HL-60 (cell line): ENCODE measurements at regions not wholly inside any gene's neighbourhood (a gene's known extent, or its start where the extent isn't known, plus 50 kb on each side); places are given as distances from the start of the nearest gene placed in this dataset.

ENCODE experiments used
- DNase-seq, 2 experiments: peaks; one replicate each; pipeline ENCODE4 v3.0.0-alpha.2; 2010 to 2020; ENCODE audit warnings: low read depth in 1 of 2, low spot score in 1 of 2
- H3K27ac ChIP-seq: fragments of 250-450 bp; sonication (Bioruptor Pico); replicated peaks from 2 replicates; pipeline ENCODE4 v1.5.1; 2020; ENCODE audit warnings: mild to moderate bottlenecking, moderate library complexity
- H3K27me3 ChIP-seq: fragments of 250-450 bp; sonication (Bioruptor Pico); 2 replicates; pipeline ENCODE4 v1.5.1; 2021; ENCODE audit warnings: mild to moderate bottlenecking, moderate library complexity; ENCODE audit not compliant: insufficient read depth, poor library complexity, severe bottlenecking
- H3K4me3 ChIP-seq: replicated peaks from 2 replicates; pipeline ENCODE4 v1.5.1; 2011; ENCODE audit warnings: mild to moderate bottlenecking, control low read depth, low read length; ENCODE audit not compliant: insufficient read depth
- CTCF ChIP-seq: IDR thresholded peaks from one replicate; pipeline ENCODE4 v1.5.1; 2011; ENCODE audit warnings: low read length, control low read depth, inconsistent platforms; ENCODE audit not compliant: insufficient read depth
- GABPA ChIP-seq: IDR thresholded peaks from 2 replicates; pipeline ENCODE4 v1.6.1; 2012; ENCODE audit warnings: low read depth
- POLR2AphosphoS5 ChIP-seq: IDR thresholded peaks from 2 replicates; pipeline ENCODE4 v1.6.1; 2012; ENCODE audit warnings: low read depth
- SPI1 ChIP-seq: IDR thresholded peaks from 2 replicates; pipeline ENCODE4 v1.6.1; 2012; ENCODE audit warnings: low read depth, mild to moderate bottlenecking, borderline replicate concordance
- TF ChIP-seq, protein P1 (sequence below): IDR thresholded peaks from 2 replicates; pipeline ENCODE4 v1.6.1; 2012; ENCODE audit warnings: low read depth; ENCODE audit not compliant: insufficient replicate concordance

DNA sequence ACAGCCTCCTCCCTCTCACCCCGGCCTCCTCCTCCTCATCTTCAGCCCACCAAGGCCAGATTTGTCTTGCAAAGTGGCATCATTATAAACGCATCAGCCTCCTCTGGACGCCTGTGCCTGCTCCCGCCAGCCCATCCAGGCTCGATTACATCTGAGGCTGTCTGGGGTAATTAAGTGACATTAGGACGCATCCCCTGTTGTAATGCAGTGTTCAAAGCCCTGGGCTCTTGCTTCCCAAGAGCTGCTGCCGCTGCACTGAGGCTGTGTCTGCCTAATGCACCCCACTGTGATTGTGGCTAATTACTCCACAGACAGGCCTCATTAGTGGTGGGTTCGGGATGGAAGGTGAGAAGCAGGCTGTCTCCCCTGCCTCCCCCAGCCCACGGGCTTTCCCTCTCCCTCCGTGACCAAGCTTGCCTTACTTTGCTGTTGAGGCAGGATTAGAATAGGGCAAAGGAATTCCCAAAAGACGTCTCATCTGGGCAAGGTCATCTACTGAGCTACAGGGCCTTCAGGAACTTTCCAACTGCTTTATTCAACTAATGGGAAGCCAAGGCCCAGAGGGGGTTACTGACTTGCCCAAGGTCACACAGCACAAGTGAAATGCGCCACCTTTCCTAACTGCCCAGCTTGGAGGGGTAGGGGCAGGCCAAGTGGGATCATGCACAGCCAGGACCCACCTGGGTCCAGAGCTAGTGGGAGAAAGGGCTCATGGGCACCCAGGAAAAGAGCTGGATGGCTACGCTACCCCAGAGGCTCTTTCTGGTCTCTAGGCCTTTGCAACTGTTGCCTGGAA is 66.2 kb upstream of the PCBD1 start:
- Histone ChIP-seq H3K27ac (no peak overlapping the region), H3K4me3 (no peak overlapping the region), H3K27me3 (no peaks in the 10 kb centered on the region)
- DNase-seq: no peak
- no peak for TF ChIP-seq POLR2AphosphoS5
- TF ChIP-seq, protein P1, sequence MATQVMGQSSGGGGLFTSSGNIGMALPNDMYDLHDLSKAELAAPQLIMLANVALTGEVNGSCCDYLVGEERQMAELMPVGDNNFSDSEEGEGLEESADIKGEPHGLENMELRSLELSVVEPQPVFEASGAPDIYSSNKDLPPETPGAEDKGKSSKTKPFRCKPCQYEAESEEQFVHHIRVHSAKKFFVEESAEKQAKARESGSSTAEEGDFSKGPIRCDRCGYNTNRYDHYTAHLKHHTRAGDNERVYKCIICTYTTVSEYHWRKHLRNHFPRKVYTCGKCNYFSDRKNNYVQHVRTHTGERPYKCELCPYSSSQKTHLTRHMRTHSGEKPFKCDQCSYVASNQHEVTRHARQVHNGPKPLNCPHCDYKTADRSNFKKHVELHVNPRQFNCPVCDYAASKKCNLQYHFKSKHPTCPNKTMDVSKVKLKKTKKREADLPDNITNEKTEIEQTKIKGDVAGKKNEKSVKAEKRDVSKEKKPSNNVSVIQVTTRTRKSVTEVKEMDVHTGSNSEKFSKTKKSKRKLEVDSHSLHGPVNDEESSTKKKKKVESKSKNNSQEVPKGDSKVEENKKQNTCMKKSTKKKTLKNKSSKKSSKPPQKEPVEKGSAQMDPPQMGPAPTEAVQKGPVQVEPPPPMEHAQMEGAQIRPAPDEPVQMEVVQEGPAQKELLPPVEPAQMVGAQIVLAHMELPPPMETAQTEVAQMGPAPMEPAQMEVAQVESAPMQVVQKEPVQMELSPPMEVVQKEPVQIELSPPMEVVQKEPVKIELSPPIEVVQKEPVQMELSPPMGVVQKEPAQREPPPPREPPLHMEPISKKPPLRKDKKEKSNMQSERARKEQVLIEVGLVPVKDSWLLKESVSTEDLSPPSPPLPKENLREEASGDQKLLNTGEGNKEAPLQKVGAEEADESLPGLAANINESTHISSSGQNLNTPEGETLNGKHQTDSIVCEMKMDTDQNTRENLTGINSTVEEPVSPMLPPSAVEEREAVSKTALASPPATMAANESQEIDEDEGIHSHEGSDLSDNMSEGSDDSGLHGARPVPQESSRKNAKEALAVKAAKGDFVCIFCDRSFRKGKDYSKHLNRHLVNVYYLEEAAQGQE: no peak
- no peak for TF ChIP-seq SPI1
- TF ChIP-seq CTCF: no peak
- TF ChIP-seq GABPA: no peak

GRCh38 chr10:70956029-70956759 is 67.8 kb upstream of the PCBD1 start:
- H3K27me3 ChIP-seq: no peaks in the 10 kb centered on the region
- DNase-seq: no peak
- no peak overlapping the region for H3K27ac ChIP-seq
- H3K4me3 ChIP-seq: no peak overlapping the region
- TF ChIP-seq POLR2AphosphoS5: no peak
- no peak for TF ChIP-seq GABPA
- TF ChIP-seq SPI1: peak; percentile 63

- no peak for DNase-seq
- no peaks in the 10 kb centered on the region for H3K27me3 ChIP-seq
- H3K4me3 ChIP-seq: no peak overlapping the region
- TF ChIP-seq, protein P1: no peak
- TF ChIP-seq POLR2AphosphoS5: no peak
- TF ChIP-seq CTCF: no peak
- no peak for TF ChIP-seq SPI1
- TF ChIP-seq GABPA: no peak
- H3K27ac ChIP-seq: no peak overlapping the region
These were observed 70.0 kb upstream of the PCBD1 start for GRCh38 chr10:70958396-70958795.

- no peaks in the 10 kb centered on the region for H3K27me3 ChIP-seq
- no peak overlapping the region for H3K27ac ChIP-seq
- no peak for DNase-seq
- H3K4me3 ChIP-seq: no peak overlapping the region
- TF ChIP-seq SPI1: no peak
- no peak for TF ChIP-seq GABPA
- TF ChIP-seq, protein P1: no peak
- no peak for TF ChIP-seq POLR2AphosphoS5
- no peak for TF ChIP-seq CTCF
These were observed 72.0 kb upstream of the PCBD1 start for GRCh38 chr10:70960316-70960715.
